Choroid plexus epithelial cell (primary cell): ENCODE measurements at regions not wholly inside any gene's neighbourhood (a gene's known extent, or its start where the extent isn't known, plus 50 kb on each side); places are given as distances from the start of the nearest gene placed in this dataset.

ENCODE experiments used
- DNase-seq: peaks from one replicate; pipeline ENCODE4 v3.0.0-alpha.2; 2010; ENCODE audit warnings: low read depth
- H3K4me3 ChIP-seq: 2 replicates; pipeline ENCODE4 v1.5.1; 2011; ENCODE audit warnings: low read depth, mild to moderate bottlenecking, control low read depth, low read length, moderate library complexity
- CTCF ChIP-seq: conservative IDR thresholded peaks from 2 replicates; pipeline ENCODE4 v1.5.1; 2011; ENCODE audit warnings: low read depth, mild to moderate bottlenecking, control low read depth, inconsistent platforms, low read length, moderate library complexity

- no peak for DNase-seq
- TF ChIP-seq CTCF = no peak
- H3K4me3 ChIP-seq = no peak overlapping the region
Observed at GRCh38 chr10:128784444-128784843, 658.2 kb upstream of the MKI67 start.

- H3K4me3 ChIP-seq = no peak overlapping the region
- no peak for DNase-seq
- TF ChIP-seq CTCF = no peak
Observed at GRCh38 chr10:128792426-128793140, 666.4 kb upstream of the MKI67 start.

GRCh38 chr10:128793726-128794655 is 667.8 kb upstream of the MKI67 start:
- H3K4me3 ChIP-seq = no peak overlapping the region
- DNase-seq = no peak
- no peak for TF ChIP-seq CTCF

- no peak for TF ChIP-seq CTCF
- no peak for DNase-seq
- no peak overlapping the region for H3K4me3 ChIP-seq
Observed at GRCh38 chr10:128796396-128796912, 670.2 kb upstream of the MKI67 start.

- H3K4me3 ChIP-seq = no peak overlapping the region
- DNase-seq = no peak
- TF ChIP-seq CTCF = no peak
Observed at GRCh38 chr10:128802062-128802461, 665.0 kb upstream of the MGMT start.

- no peak for TF ChIP-seq CTCF
- H3K4me3 ChIP-seq = no peak overlapping the region
- no peak for DNase-seq
Observed at GRCh38 chr10:128803790-128804189, 663.3 kb upstream of the MGMT start.
